Esophagus (tissue), 2 donors: ENCODE measurements at regions not wholly inside any gene's neighbourhood (a gene's known extent, or its start where the extent isn't known, plus 50 kb on each side); places are given as distances from the start of the nearest gene placed in this dataset.

Experiments used
- H3K27ac ChIP-seq, 2 donors: one replicate each; pipeline ENCODE4 v1.5.1; 2013; ENCODE audit warnings: low read depth in 2 of 2, mild to moderate bottlenecking in 2 of 2, inconsistent platforms in 1 of 2, low read length in 1 of 2, moderate library complexity in 1 of 2
- H3K27me3 ChIP-seq, 2 donors: one replicate each; pipeline ENCODE4 v1.6.1; 2013; ENCODE audit warnings: low read length in 2 of 2, control low read depth in 1 of 2, mild to moderate bottlenecking in 1 of 2; ENCODE audit not compliant: insufficient read depth in 2 of 2, control insufficient read depth in 1 of 2
- H3K36me3 ChIP-seq, 2 donors: one replicate each; pipeline ENCODE4 v1.6.1; 2013; ENCODE audit warnings: low read length in 1 of 2; ENCODE audit not compliant: control insufficient read depth in 2 of 2, insufficient read depth in 2 of 2
- H3K4me1 ChIP-seq, 2 donors: one replicate each; pipeline ENCODE4 v1.6.1; 2013; ENCODE audit warnings: low read length in 1 of 2; ENCODE audit not compliant: control insufficient read depth in 2 of 2, insufficient read depth in 2 of 2
- H3K4me3 ChIP-seq, 2 donors: one replicate each; pipeline ENCODE4 v1.5.1; 2013; ENCODE audit warnings: low read length in 2 of 2, mild to moderate bottlenecking in 2 of 2, low read depth in 1 of 2, moderate library complexity in 1 of 2
- H3K9me3 ChIP-seq, 2 donors: one replicate each; pipeline ENCODE4 v1.6.1; 2013; ENCODE audit warnings: mild to moderate bottlenecking in 2 of 2, low read depth in 1 of 2, low read length in 1 of 2, moderate library complexity in 1 of 2; ENCODE audit not compliant: control insufficient read depth in 2 of 2, insufficient read depth in 1 of 2
- WGBS, 2 donors: extraction: QIAGEN DNeasy Blood & Tissue Kit; methylation state at CpG; one replicate each; pipeline ENCODE4 v1.1.7; 2013; 5-methylcytosine and 5-hydroxymethylcytosine counted together
- donor health status: healthy with polysubstance abuse.
- donor health status: Bipolar disorder and iron deficiency.

DNA sequence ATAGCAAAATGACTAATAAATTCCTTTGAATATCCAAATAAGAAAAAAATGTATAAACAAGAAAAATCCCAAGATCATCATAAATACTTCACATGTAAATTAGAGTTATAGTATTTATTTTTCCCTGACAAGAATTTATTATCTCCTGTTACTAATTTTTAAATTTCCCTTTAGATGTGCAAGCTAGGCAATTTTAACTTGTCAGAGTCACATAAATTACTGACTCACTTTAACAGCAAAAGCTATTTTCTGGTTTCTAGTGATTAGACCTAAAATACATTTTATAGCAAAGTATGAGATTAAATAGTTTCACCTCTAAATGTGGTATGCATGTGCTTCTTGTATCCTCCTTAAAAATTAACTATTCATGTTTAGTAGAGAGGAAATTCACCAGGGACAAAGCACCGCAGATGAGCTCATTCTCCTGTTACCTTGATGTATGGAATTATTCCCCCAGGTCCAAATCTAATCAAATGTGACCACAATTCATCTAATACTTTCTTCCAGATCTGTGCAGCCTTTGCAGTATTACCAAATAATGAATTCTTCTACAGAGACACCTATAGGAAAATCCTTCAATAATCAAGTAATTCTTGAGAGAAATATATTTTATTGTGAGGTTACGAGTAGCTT lies 621.2 kb downstream of the DNAJB9 start:
- H3K36me3 ChIP-seq, result no peaks in the 10 kb centered on the region
- no peaks in the 10 kb centered on the region for H3K4me1 ChIP-seq
- H3K4me3 ChIP-seq, result no peak overlapping the region
- H3K9me3 ChIP-seq, result peaks cover 0 to 3% of the 10 kb centered on the region in 2 donors
- no peak overlapping the region for H3K27ac ChIP-seq
- no peaks in the 10 kb centered on the region for H3K27me3 ChIP-seq
- WGBS, 2 donors, result 87 to 88% methylated on average over 2 of the region's 2 CpGs

DNA sequence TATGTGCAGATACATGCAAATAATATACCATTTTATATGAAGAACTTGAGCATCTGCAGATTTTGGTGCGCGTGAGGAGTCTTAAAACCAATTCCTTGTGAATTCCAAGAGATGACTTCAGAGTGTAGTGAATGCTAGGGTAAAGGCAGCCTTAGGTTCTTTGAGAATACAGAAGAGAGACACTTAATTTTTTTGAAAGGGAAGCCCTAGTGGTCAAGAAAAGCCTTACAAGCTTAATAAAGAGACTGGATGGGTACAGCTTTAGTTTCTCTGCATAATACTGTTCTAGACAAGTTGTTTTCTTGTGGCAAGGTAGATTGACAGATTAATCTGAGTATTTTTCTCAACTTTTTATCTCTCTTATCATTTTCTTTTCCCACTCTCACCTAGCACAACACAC lies 636.5 kb downstream of the DNAJB9 start:
- Histone ChIP-seq H3K9me3 (no peaks in the 10 kb centered on the region), H3K4me1 (no peaks in the 10 kb centered on the region), H3K36me3 (no peaks in the 10 kb centered on the region), H3K27me3 (no peaks in the 10 kb centered on the region), H3K4me3 (no peak overlapping the region), H3K27ac (no peak overlapping the region)
- 95 to 98% methylated on average over 2 of the region's 2 CpGs for WGBS, 2 donors

DNA sequence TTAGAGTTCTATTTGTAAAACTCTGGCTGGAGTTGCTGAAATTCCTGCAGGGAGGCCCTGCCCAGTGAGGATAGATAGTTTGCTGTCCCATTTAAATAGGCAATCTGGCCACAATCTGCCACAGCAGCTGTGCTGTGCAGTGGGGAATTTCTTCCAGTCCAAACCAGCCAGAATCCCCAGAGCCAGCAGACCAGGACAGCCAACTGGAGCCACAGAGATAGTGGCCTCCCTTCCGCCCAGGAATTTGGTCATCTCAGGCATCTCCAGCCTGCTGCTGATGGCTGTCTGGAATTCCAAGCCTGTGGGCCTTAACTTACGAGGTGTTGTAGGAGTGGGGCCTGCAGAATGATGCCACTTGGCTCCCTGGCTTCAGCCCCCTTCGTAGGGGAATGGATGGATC lies 643.4 kb downstream of the DNAJB9 start:
- Histone ChIP-seq H3K27ac (no peak overlapping the region), H3K36me3 (no peaks in the 10 kb centered on the region), H3K4me1 (no peaks in the 10 kb centered on the region), H3K4me3 (no peak overlapping the region), H3K27me3 (no peaks in the 10 kb centered on the region), H3K9me3 (peaks cover 9 to 11% of the 10 kb centered on the region in 2 donors)
- WGBS, 2 donors, result 66 to 71% methylated on average over 3 of the region's 3 CpGs

DNA sequence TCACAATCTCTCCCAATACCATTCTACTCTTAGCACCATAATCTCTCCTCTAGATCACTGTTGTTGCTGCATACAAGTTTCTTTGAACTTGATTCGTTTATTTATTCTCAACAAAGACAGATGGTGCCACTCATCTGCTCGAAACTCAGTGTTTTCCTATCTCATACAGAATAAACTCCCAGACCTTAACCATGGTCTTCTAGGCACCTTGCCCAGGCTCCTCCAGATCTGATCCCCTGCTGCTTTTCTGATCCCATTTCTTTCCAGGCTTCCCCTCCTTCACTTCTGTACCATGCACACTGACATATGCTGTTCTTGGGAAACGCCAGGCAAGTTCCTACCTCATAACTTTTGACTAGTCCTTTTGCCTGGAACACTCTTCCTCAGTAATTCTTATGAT lies 645.7 kb downstream of the DNAJB9 start:
- Histone ChIP-seq H3K36me3 (no peaks in the 10 kb centered on the region), H3K27ac (no peak overlapping the region), H3K9me3 (peaks cover 9 to 11% of the 10 kb centered on the region in 2 donors), H3K4me1 (no peaks in the 10 kb centered on the region), H3K27me3 (no peaks in the 10 kb centered on the region), H3K4me3 (no peak overlapping the region)
- WGBS, 2 donors, result 47 to 57% methylated on average over 3 of the region's 3 CpGs

DNA sequence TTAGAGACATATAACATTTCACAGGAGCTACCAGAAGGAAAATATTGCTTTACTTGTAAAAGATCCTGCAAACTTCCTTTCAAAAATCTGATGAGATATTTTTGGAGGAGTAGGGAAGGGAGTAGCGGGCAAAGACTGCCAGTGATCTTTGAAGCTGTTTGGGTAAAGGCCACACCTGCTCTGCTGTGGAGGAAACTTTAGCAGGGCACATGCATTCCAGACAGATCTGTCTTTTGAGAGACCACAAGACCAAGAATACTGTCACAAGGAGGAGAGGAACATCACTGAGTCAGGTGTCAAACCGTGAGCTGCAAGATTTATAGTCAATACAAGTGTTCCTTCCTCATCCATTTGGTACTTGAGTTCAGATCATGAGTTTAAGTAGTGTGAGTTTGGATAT lies 654.4 kb downstream of the DNAJB9 start:
- no peak overlapping the region for H3K4me3 ChIP-seq
- no peaks in the 10 kb centered on the region for H3K4me1 ChIP-seq
- no peak overlapping the region for H3K27ac ChIP-seq
- H3K9me3 ChIP-seq, result no peaks in the 10 kb centered on the region
- H3K27me3 ChIP-seq, result no peaks in the 10 kb centered on the region
- no peaks in the 10 kb centered on the region for H3K36me3 ChIP-seq
- WGBS, 2 donors, result 74 to 75% methylated on average over 2 of the region's 2 CpGs

DNA sequence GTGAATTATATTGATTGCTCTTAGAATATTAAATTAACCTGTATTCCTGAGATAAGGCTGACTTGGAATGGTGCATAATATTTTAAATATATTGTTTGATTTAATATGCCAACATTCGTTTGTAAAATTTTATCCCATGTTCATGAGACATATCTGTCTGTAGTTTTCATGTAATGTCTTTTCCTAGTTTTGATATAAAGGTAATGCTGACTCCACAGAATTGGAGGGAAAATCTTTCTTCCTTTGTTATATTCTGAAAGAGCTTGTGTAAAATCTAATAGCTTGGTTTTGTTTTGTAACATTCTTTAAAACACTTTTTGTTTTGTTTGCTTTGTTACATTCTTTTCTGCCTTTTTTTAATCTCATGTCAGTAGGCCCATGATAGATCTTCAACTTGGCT lies 657.0 kb downstream of the DNAJB9 start:
- Histone ChIP-seq H3K36me3 (no peaks in the 10 kb centered on the region), H3K9me3 (no peaks in the 10 kb centered on the region), H3K4me1 (no peaks in the 10 kb centered on the region), H3K27ac (no peak overlapping the region), H3K4me3 (no peak overlapping the region), H3K27me3 (no peaks in the 10 kb centered on the region)
- 41 to 43% methylated on average over 1 of the region's 1 CpG for WGBS, 2 donors

DNA sequence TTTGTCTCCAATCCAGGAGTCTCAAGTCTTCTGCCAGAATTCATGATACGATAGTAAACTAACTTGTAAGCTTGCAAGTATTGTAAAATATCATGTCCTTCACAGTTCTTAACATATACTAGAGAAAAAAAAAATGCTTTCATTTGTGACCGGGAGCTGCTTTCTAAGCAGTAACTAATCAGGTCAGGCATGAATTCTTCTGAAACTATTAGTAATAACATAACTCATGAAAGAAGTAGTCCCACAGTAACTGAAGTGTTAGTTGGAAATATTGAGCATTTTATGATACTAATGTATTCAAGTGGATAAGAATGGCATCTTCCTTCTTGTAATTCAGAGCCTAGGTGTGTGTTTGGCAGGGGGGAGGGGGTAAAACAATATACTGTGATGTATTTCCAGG lies 665.6 kb downstream of the DNAJB9 start:
- H3K4me1 ChIP-seq, result no peaks in the 10 kb centered on the region
- H3K9me3 ChIP-seq, result peaks cover 0 to 2% of the 10 kb centered on the region in 2 donors
- H3K27me3 ChIP-seq, result no peaks in the 10 kb centered on the region
- H3K36me3 ChIP-seq, result no peaks in the 10 kb centered on the region
- no peak overlapping the region for H3K27ac ChIP-seq
- WGBS, 2 donors, result 61 to 65% methylated on average over 2 of the region's 2 CpGs
- H3K4me3 ChIP-seq, result no peak overlapping the region

DNA sequence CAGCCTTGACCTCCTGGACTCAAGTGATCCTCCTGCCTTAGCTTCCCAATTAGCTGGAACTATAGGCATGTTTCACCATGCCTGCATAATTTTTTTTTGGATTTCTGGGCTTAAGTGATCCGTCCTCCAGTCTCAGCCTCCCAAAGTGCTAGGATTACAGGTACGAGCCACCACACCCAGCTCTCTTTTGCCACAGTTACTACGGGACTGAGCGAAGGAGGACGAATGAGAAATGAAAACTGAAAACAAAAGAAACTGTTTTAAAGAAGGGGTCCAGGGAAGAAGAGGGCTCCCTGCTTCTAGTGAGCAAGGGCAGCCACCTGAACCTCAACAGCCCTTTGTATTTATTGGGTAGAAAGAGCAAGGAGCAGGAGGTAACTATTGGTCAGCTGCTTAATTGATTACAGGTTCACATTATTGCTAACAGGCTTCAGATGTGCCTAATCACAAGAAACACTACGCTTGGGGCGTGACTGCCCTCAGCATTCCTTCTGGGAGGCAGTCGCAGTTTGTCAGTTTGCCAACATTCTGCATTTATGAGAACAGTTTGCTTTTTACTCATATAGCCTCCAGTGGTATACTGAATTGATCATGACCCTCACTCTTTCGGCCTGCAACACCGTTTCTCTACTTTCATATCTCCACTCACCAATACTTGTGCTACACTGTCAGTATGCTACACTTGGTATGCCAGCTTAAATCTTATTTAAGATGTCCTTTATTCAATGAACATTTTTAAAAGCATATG lies 676.8 kb downstream of the DNAJB9 start:
- H3K27me3 ChIP-seq, result no peaks in the 10 kb centered on the region
- H3K36me3 ChIP-seq, result no peaks in the 10 kb centered on the region
- no peaks in the 10 kb centered on the region for H3K4me1 ChIP-seq
- H3K9me3 ChIP-seq, result no peaks in the 10 kb centered on the region
- H3K27ac ChIP-seq, result no peak overlapping the region
- 64 to 69% methylated on average over 10 of the region's 10 CpGs for WGBS, 2 donors
- no peak overlapping the region for H3K4me3 ChIP-seq

DNA sequence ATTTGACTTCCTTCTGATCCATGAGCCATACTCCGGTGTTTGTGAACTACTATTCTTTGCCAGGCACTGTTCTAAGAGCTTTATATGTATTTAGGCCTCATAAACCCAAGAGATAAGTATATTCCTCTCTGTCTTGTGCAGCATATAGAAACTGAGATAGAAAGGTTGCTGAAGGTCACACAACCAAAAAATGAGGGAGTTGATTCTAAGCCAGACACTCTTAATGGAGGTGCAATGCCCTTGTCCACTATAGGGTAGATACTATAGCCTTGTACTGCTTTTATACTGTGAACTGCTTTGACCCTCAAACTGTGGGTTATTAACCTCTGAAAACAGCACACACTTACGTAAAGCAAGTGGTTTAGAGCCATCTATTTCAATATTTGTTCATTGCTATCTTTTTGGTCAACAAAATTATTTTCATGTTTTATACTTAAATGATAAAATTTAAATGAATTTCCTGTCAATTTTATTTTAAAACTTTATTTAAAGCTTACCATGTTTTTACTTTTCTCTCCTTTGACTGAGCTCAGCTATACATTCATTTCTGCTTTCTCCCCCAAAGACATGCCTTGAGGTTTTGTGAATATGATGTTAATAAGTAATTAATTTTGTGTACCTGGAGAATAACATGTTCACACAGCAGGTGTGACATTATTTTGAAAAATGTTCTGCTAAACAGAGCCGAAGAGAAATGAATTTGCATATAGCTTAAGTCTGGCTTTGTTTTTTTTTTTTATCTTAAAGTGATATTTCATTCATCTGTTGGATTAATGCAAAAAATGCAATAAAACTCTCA lies 687.3 kb downstream of the DNAJB9 start:
- WGBS, 2 donors, result 65 to 71% methylated on average over 3 of the region's 3 CpGs
- Histone ChIP-seq H3K9me3 (no peaks in the 10 kb centered on the region), H3K36me3 (no peaks in the 10 kb centered on the region), H3K27ac (no peak overlapping the region), H3K27me3 (no peaks in the 10 kb centered on the region), H3K4me1 (no peaks in the 10 kb centered on the region), H3K4me3 (no peak overlapping the region)
